Type B pancreatic cell (in vitro differentiated cells): ENCODE measurements at regions not wholly inside any gene's neighbourhood (a gene's known extent, or its start where the extent isn't known, plus 50 kb on each side); places are given as distances from the start of the nearest gene placed in this dataset.

Source experiments
- DNase-seq: peaks from one replicate; pipeline ENCODE4 v3.0.0; 2021; ENCODE audit warnings: mixed read lengths; ENCODE audit not compliant: unreplicated experiment; ENCODE audit errors: extremely low spot score
- H3K27ac Mint-ChIP-seq: 2 replicates; pipeline ENCODE4 v1.8.0; 2021; ENCODE audit warnings: mild to moderate bottlenecking, mixed read lengths
- H3K27me3 Mint-ChIP-seq: 2 replicates; pipeline ENCODE4 v1.8.0; 2021; ENCODE audit warnings: mixed read lengths
- H3K36me3 Mint-ChIP-seq: 2 replicates; pipeline ENCODE4 v1.8.0; 2021; ENCODE audit warnings: mixed read lengths
- H3K4me1 Mint-ChIP-seq: one replicate; pipeline ENCODE4 v1.8.0; 2021; ENCODE audit warnings: mixed read lengths; ENCODE audit not compliant: unreplicated experiment
- H3K4me3 Mint-ChIP-seq: 2 replicates; pipeline ENCODE4 v1.8.0; 2021; ENCODE audit warnings: mild to moderate bottlenecking, mixed read lengths
- H3K9me3 Mint-ChIP-seq: 2 replicates; pipeline ENCODE4 v1.8.0; 2021; ENCODE audit warnings: mixed read lengths
- TF ChIP-seq, protein P1 (sequence below): fragments of 200-600 bp; sonication (generic); conservative IDR thresholded peaks from 2 replicates; pipeline ENCODE4 v1.5.0; 2021; ENCODE audit warnings: antibody characterized with exemption, mild to moderate bottlenecking

DNA sequence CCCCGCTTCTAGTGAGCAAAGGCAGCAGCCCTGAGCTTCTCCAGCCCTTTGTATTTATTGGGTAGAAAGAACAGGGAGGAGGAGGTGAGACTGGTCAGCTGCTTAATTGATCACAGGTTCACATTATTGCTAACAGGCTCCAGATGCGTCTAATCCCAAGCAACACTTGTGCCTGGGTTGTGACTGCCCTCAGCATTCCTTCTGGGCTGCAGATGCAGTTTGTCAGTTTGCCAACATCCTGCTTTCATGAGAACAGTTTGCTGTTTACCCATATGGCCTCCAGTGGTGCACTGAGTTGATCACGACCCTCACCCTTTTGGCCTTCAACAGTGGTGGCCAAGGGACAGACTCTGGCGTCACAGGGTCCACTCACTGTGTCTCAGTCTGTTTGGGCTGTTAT, 159.5 kb upstream of the ZNF516 start:
- H3K4me1 Mint-ChIP-seq = peaks cover 13% of the 10 kb centered on the region
- no peak for DNase-seq
- H3K36me3 Mint-ChIP-seq = no peaks in the 10 kb centered on the region
- H3K4me3 Mint-ChIP-seq = no peak overlapping the region
- TF ChIP-seq, protein P1, sequence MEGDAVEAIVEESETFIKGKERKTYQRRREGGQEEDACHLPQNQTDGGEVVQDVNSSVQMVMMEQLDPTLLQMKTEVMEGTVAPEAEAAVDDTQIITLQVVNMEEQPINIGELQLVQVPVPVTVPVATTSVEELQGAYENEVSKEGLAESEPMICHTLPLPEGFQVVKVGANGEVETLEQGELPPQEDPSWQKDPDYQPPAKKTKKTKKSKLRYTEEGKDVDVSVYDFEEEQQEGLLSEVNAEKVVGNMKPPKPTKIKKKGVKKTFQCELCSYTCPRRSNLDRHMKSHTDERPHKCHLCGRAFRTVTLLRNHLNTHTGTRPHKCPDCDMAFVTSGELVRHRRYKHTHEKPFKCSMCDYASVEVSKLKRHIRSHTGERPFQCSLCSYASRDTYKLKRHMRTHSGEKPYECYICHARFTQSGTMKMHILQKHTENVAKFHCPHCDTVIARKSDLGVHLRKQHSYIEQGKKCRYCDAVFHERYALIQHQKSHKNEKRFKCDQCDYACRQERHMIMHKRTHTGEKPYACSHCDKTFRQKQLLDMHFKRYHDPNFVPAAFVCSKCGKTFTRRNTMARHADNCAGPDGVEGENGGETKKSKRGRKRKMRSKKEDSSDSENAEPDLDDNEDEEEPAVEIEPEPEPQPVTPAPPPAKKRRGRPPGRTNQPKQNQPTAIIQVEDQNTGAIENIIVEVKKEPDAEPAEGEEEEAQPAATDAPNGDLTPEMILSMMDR = no peak
- no peak overlapping the region for H3K27ac Mint-ChIP-seq
- no peaks in the 10 kb centered on the region for H3K9me3 Mint-ChIP-seq
- H3K27me3 Mint-ChIP-seq = no peaks in the 10 kb centered on the region

DNA sequence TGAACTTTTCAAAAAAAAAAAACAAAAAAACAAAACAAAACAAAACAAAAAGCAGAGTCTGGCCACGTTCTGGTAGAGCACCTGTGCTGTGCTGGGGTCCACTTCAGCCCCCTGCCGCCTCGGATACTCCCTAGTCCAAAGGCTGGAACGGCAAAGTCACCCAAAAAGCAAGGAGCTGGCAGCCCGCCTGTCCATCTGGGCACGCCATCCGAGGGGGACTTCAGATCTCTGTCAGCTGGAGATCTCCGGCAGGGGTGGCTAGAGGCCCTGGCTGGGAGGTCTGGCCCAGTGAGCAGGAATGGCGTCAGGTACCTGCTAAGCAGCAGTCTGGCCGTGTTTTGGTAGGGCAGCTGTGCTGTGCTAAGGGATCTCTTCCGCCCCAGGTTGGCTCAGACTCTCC, 152.3 kb upstream of the ZNF516 start:
- TF ChIP-seq, protein P1 = no peak
- Mint-ChIP-seq H3K36me3 (no peaks in the 10 kb centered on the region), H3K27me3 (no peaks in the 10 kb centered on the region), H3K9me3 (no peaks in the 10 kb centered on the region), H3K27ac (no peak overlapping the region), H3K4me3 (no peak overlapping the region), H3K4me1 (no peaks in the 10 kb centered on the region)
- no peak for DNase-seq

DNA sequence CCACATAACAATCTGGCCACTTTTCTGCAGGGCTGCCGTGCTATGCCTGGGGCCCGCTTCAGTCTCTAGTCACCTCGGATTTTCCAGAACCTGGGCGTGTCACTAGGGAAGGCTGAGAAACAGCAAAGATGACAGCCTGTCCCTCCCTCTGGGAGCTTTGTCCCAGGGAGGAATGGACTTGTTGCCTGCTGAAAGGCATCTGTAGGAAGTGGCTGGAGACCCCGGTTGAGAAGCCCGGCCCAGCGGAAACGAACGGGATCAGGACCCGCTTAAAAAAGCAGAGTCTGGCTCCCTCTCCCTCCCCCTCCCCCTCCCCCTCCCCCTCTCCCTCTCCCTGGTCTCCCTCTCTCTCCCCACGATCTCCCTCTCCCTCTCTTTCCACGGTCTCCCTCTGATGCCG, 149.5 kb upstream of the ZNF516 start:
- no peak for DNase-seq
- TF ChIP-seq, protein P1 = no peak
- Mint-ChIP-seq H3K36me3 (no peaks in the 10 kb centered on the region), H3K4me3 (no peak overlapping the region), H3K27ac (no peak overlapping the region), H3K4me1 (no peaks in the 10 kb centered on the region), H3K27me3 (no peaks in the 10 kb centered on the region), H3K9me3 (no peaks in the 10 kb centered on the region)

DNA sequence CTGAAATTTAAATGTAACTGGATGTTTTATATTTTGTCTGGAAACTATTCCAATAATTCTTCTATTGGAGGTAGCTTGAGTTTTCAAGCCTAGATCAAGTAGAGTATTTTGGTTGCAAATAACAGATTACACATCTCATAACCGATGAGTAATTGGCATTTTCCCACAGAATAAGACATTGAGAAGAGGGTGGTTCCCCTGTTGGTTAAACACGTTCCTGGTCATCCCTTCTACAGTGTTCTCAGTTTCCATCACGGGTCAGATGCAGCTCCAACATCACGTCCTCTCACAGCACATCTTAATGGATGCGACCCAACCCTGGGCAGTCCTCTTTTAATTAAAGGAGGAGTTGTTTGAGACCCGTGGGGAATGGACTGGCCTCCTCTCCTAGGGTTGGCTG, 149.0 kb upstream of the ZNF516 start:
- peaks cover 3% of the 10 kb centered on the region for H3K4me1 Mint-ChIP-seq
- no peak for DNase-seq
- H3K27me3 Mint-ChIP-seq = no peaks in the 10 kb centered on the region
- TF ChIP-seq, protein P1 = no peak
- H3K36me3 Mint-ChIP-seq = no peaks in the 10 kb centered on the region
- H3K9me3 Mint-ChIP-seq = no peaks in the 10 kb centered on the region
- H3K27ac Mint-ChIP-seq = no peak overlapping the region
- no peak overlapping the region for H3K4me3 Mint-ChIP-seq

DNA sequence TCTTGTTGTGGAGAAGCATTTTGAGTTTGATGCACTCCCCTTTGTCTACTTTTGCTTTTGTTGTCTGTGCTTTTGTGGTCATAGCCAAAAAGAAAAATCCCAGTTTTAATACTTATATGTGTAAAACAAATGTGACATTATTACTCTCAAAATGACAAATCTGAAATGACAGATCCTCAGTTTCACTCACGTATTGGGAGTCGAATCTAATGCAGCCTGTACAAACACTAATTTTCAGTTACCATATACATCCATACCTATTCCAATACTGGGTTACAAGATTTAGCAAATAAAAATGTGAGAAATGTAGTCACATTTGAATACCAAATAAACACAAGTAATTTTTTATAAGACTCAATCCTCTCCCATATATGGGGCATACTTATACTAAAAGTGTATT, 148.2 kb upstream of the ZNF516 start:
- no peaks in the 10 kb centered on the region for H3K36me3 Mint-ChIP-seq
- H3K4me1 Mint-ChIP-seq = peaks cover 6% of the 10 kb centered on the region
- no peaks in the 10 kb centered on the region for H3K27me3 Mint-ChIP-seq
- no peak overlapping the region for H3K4me3 Mint-ChIP-seq
- H3K27ac Mint-ChIP-seq = no peak overlapping the region
- H3K9me3 Mint-ChIP-seq = no peaks in the 10 kb centered on the region
- no peak for DNase-seq
- TF ChIP-seq, protein P1 = no peak

DNA sequence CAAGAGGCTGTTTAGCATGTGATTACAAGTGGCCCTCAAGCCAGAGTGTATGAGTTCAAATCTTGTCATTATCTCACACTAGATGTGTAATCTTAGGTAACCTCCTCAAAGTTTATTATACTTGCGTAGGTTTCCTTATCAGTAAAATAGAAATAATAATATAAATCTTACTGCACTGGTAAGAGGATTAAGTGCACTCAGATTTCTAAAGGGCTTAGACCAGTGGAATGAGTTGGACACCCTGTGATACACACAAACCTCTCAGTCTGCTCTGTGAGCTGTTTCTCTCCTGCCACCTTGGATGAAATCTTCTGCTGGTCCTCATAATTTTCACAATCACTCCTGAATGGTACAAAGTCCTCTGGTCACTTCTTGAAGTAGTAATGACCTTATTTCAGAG, 145.4 kb upstream of the ZNF516 start:
- no peak overlapping the region for H3K4me3 Mint-ChIP-seq
- TF ChIP-seq, protein P1 = no peak
- no peak overlapping the region for H3K27ac Mint-ChIP-seq
- H3K9me3 Mint-ChIP-seq = no peaks in the 10 kb centered on the region
- DNase-seq = no peak
- H3K27me3 Mint-ChIP-seq = no peaks in the 10 kb centered on the region
- peaks cover 6% of the 10 kb centered on the region for H3K4me1 Mint-ChIP-seq
- no peaks in the 10 kb centered on the region for H3K36me3 Mint-ChIP-seq
